ENCODE measurements at regions not wholly inside any gene's neighbourhood (a gene's known extent, or its start where the extent isn't known, plus 50 kb on each side); places are given as distances from the start of the nearest gene placed in this dataset.

GRCh38 chr5:143893638-143894037 is 81.7 kb downstream of the HMHB1 start:
- TF ChIP-seq YY1 (IDR thresholded peaks at IDR 0.05; ENCODE audit: insufficient read depth, insufficient read length) (no peak), SUZ12 (IDR thresholded peaks at IDR 0.05; ENCODE audit: extremely low read depth, insufficient read depth, insufficient read length) (no peak)
